ENCODE measurements at regions not wholly inside any gene's neighbourhood (a gene's known extent, or its start where the extent isn't known, plus 50 kb on each side); places are given as distances from the start of the nearest gene placed in this dataset.

DNA sequence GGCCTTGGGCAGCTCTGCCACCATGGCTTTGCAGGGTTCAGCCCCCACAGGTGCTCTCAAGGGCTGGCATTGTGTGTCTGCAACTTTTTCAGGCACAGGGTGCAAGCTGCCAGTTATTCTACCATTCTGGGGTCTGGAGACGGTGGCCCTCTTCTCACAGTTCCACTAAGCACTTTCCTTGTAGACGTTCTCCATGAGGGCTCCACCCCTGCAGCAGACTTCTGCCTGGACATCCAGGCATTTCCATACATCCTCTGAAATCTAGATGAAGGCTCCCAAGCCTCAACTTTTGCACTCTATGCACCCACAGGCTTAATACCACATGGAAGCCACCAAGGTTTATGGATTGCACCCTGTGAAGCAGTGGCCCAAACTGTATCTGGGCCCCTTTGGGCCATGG, 91.0 kb upstream of the RND3 start:
- no peak for TF ChIP-seq POLR2A (IDR thresholded peaks at IDR 0.05)
- TF ChIP-seq, protein P1, sequence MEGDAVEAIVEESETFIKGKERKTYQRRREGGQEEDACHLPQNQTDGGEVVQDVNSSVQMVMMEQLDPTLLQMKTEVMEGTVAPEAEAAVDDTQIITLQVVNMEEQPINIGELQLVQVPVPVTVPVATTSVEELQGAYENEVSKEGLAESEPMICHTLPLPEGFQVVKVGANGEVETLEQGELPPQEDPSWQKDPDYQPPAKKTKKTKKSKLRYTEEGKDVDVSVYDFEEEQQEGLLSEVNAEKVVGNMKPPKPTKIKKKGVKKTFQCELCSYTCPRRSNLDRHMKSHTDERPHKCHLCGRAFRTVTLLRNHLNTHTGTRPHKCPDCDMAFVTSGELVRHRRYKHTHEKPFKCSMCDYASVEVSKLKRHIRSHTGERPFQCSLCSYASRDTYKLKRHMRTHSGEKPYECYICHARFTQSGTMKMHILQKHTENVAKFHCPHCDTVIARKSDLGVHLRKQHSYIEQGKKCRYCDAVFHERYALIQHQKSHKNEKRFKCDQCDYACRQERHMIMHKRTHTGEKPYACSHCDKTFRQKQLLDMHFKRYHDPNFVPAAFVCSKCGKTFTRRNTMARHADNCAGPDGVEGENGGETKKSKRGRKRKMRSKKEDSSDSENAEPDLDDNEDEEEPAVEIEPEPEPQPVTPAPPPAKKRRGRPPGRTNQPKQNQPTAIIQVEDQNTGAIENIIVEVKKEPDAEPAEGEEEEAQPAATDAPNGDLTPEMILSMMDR (IDR thresholded peaks at IDR 0.05): no peak
- Histone ChIP-seq H3K4me1 (no peaks in the 10 kb centered on the region), H3K4me3 (no peak overlapping the region), H3K27ac (no peak overlapping the region), H3K36me3 (no peaks in the 10 kb centered on the region), H3K9me3 (peaks cover 0 to 12% (median 5%) of the 10 kb centered on the region in 4 donors), H3K27me3 (no peaks in the 10 kb centered on the region)
- DNase-seq: no peak

DNA sequence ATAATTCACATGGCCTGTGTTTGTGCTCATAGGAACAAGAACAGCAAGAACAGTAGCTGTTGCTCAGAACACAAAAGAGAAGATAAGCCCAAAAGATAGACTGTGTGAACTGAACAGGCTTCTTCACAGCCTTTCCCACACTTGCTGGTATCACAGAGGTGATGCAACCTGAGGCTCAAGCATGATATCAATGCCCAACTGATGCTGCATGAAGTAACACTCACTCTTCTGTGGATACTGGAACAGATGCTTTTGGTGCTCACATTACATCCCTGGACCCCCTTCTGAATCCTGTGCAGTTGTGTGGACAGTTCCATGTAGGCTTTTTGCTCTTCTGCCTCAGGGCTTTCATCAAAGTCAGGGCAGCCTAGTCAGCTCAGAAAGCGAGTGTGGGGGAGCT, 88.4 kb upstream of the RND3 start:
- Histone ChIP-seq H3K27me3 (no peaks in the 10 kb centered on the region), H3K4me3 (no peak overlapping the region), H3K36me3 (no peaks in the 10 kb centered on the region), H3K4me1 (no peaks in the 10 kb centered on the region), H3K9me3 (peaks cover 0 to 12% (median 5%) of the 10 kb centered on the region in 4 donors), H3K27ac (no peak overlapping the region)
- no peak for DNase-seq
- TF ChIP-seq, protein P1 (IDR thresholded peaks at IDR 0.05): no peak
- no peak for TF ChIP-seq POLR2A (IDR thresholded peaks at IDR 0.05)

DNA sequence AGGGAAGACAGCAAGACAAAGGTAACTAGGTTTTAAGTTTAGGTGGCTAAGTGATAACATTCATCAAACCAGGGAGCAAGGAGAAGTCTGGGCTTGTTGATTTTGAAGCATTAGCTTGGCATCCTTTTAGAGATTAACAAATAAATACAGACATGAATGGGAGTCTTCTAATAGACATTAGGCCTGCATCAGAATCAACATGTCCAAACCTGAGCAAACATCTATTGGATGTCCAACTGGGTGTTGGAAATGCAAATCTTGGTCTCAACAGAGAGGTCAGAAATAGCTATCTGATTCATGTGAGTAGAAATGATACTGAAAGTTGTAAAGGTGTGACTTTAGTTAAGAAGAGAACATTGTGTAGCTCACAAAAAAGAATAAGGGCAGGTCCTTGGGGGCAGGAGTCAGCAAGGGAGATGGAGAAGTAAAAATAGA, 85.5 kb upstream of the RND3 start:
- H3K9me3 ChIP-seq: no peaks in the 10 kb centered on the region
- no peak overlapping the region for H3K27ac ChIP-seq
- no peaks in the 10 kb centered on the region for H3K36me3 ChIP-seq
- DNase-seq: no peak
- H3K27me3 ChIP-seq: no peaks in the 10 kb centered on the region
- TF ChIP-seq POLR2A (IDR thresholded peaks at IDR 0.05): no peak
- TF ChIP-seq, protein P1 (IDR thresholded peaks at IDR 0.05): no peak
- no peak overlapping the region for H3K4me3 ChIP-seq
- no peaks in the 10 kb centered on the region for H3K4me1 ChIP-seq

DNA sequence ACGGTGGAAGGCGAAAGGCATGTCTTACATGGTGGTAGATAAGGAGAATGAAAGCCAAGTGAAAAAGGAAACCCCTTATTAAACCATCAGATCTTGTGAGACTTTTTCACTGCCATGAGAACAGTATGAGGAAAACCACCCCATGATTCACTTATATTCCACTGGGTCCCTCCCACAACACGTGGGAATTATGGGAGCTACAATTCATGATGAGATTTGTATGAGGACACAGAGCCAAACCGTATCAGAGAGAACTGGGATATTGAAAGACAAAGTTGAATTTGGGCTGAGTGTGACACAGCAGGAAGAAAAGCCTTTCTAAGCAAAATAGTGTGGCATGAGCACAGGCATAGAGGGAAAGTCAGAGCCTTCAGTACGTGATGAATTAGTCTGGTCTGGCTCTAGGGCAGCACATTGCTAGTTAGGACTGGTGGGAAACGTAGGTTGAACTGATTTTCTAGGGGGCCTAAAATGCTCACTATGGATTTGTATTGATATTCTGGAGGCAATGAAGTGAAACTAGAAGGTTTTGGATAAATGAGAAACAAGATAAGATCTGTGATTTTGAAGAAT, 84.8 kb upstream of the RND3 start:
- no peaks in the 10 kb centered on the region for H3K9me3 ChIP-seq
- H3K27me3 ChIP-seq: no peaks in the 10 kb centered on the region
- no peak overlapping the region for H3K4me3 ChIP-seq
- no peaks in the 10 kb centered on the region for H3K4me1 ChIP-seq
- H3K36me3 ChIP-seq: no peaks in the 10 kb centered on the region
- no peak for DNase-seq
- TF ChIP-seq, protein P1 (IDR thresholded peaks at IDR 0.05): no peak
- TF ChIP-seq POLR2A (IDR thresholded peaks at IDR 0.05): no peak
- H3K27ac ChIP-seq: no peak overlapping the region

DNA sequence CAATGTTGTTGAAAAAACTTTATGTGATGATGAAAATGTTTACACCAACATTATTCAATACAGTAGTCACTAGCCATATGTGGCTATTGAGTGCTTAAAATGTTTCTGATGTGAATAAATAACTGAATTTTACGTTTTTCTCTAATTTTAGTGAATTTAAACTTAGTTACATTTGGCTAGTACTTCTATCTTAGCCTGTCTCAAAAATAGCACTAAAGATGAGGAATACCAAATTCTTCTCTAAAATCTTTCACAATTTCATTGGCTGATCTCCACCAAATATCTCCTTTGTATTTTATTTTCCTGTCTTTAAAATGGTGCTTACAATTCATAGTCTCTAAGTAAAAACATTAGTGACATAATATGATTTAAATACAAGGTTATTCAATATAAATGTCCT, 83.7 kb upstream of the RND3 start:
- H3K27me3 ChIP-seq: no peaks in the 10 kb centered on the region
- H3K9me3 ChIP-seq: no peaks in the 10 kb centered on the region
- no peaks in the 10 kb centered on the region for H3K36me3 ChIP-seq
- no peak for DNase-seq
- no peak overlapping the region for H3K4me3 ChIP-seq
- no peak overlapping the region for H3K27ac ChIP-seq
- H3K4me1 ChIP-seq: no peaks in the 10 kb centered on the region
- TF ChIP-seq, protein P1 (IDR thresholded peaks at IDR 0.05): no peak
- TF ChIP-seq POLR2A (IDR thresholded peaks at IDR 0.05): no peak

DNA sequence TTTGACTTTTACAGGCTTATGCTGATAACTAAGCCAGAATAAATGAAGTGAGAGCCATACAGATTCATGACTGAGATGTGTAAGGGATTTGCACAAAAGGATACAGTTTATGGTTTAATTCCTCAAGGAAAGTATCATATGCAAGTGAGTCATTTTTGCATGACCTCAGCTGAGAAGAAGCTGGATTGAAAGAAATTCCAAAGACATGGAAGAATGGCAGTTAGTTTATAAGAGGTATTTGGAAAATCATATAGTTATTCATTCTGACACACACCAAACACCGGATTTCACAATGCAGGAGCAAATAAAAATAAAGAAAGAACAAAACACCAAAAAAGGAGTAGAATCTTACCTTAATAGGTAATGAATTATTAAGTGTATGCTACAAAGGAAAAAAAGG, 83.2 kb upstream of the RND3 start:
- no peaks in the 10 kb centered on the region for H3K36me3 ChIP-seq
- no peak overlapping the region for H3K27ac ChIP-seq
- H3K9me3 ChIP-seq: no peaks in the 10 kb centered on the region
- no peaks in the 10 kb centered on the region for H3K27me3 ChIP-seq
- no peak for TF ChIP-seq POLR2A (IDR thresholded peaks at IDR 0.05)
- TF ChIP-seq, protein P1 (IDR thresholded peaks at IDR 0.05): no peak
- DNase-seq: no peak
- H3K4me1 ChIP-seq: no peaks in the 10 kb centered on the region
- no peak overlapping the region for H3K4me3 ChIP-seq
